Stimulated activated CD8-positive, alpha-beta memory T cell treated with anti-CD3 and anti-CD28 coated beads, Interleukin-7, amount 100 ng/mL, for 48 hours (primary cell): ENCODE measurements at regions not wholly inside any gene's neighbourhood (a gene's known extent, or its start where the extent isn't known, plus 50 kb on each side); places are given as distances from the start of the nearest gene placed in this dataset.
A peak's percentile ranks its signal among the peaks of the same experiment; 100 is the strongest.

Source experiments
- DNase-seq, 2 donors: peaks; one replicate each; pipeline ENCODE4 v3.0.0-alpha.2; 2020; ENCODE audit warnings: low read depth in 1 of 2; ENCODE audit errors: extremely low read depth in 1 of 2

- DNase-seq: no peak
Observed at GRCh38 chr13:50511877-50512341, 331.6 kb downstream of the DLEU7 start.

- DNase-seq: peak in 1 of 2 donors; percentile 6
Observed at GRCh38 chr13:50512474-50513299, 330.8 kb downstream of the DLEU7 start.

- no peak for DNase-seq
Observed at GRCh38 chr13:50513300-50513877, 330.1 kb downstream of the DLEU7 start.

- DNase-seq: no peak
Observed at GRCh38 chr13:50514249-50514648, 329.2 kb downstream of the DLEU7 start.

GRCh38 chr13:50518131-50518530 lies 325.4 kb downstream of the DLEU7 start:
- no peak for DNase-seq

- no peak for DNase-seq
Observed at GRCh38 chr13:50518781-50519201, 324.7 kb downstream of the DLEU7 start.

- DNase-seq: no peak
Observed at GRCh38 chr13:50519866-50520265, 323.6 kb downstream of the DLEU7 start.

- DNase-seq: no peak
Observed at GRCh38 chr13:50521006-50521830, 322.3 kb downstream of the DLEU7 start.

GRCh38 chr13:50521831-50522149 lies 321.7 kb downstream of the DLEU7 start:
- no peak for DNase-seq

- no peak for DNase-seq
Observed at GRCh38 chr13:50522506-50522905, 321.0 kb downstream of the DLEU7 start.

GRCh38 chr13:50523307-50523706 lies 320.2 kb downstream of the DLEU7 start:
- DNase-seq: no peak

- DNase-seq: no peak
Observed at GRCh38 chr13:50524560-50524959, 318.9 kb downstream of the DLEU7 start.

- DNase-seq: no peak
Observed at GRCh38 chr13:50526661-50527071, 316.8 kb downstream of the DLEU7 start.

- DNase-seq: no peak
Observed at GRCh38 chr13:50527188-50527587, 316.3 kb downstream of the DLEU7 start.

- no peak for DNase-seq
Observed at GRCh38 chr13:50527612-50528509, 315.6 kb downstream of the DLEU7 start.

GRCh38 chr13:50529154-50529882 lies 314.2 kb downstream of the DLEU7 start:
- DNase-seq: no peak

- DNase-seq: no peak
Observed at GRCh38 chr13:50531917-50532899, 311.3 kb downstream of the DLEU7 start.

- DNase-seq: no peak
Observed at GRCh38 chr13:50535050-50535449, 308.4 kb downstream of the DLEU7 start.

- DNase-seq: no peak
Observed at GRCh38 chr13:50537029-50537428, 306.5 kb downstream of the DLEU7 start.
